Mucosa of rectum (tissue), 2 donors: ENCODE measurements at regions not wholly inside any gene's neighbourhood (a gene's known extent, or its start where the extent isn't known, plus 50 kb on each side); places are given as distances from the start of the nearest gene placed in this dataset.
"Not testable (repeated sequence)": the region's sequence is repeated elsewhere in the genome, so short reads cannot be mapped to it uniquely, and the experiment has no call there.

Source experiments
- H3K27ac ChIP-seq, 2 donors: one replicate each; pipeline ENCODE4 v1.7.0; 2013; ENCODE audit warnings: inconsistent platforms in 2 of 2, low read depth in 2 of 2, low read length in 2 of 2
- H3K27me3 ChIP-seq, 2 donors: one replicate each; pipeline ENCODE4 v1.7.0; 2013; ENCODE audit warnings: low read length in 2 of 2; ENCODE audit not compliant: control insufficient read depth in 2 of 2, insufficient read depth in 2 of 2
- H3K36me3 ChIP-seq, 2 donors: one replicate each; pipeline ENCODE4 v1.7.0; 2013; ENCODE audit warnings: low read length in 2 of 2; ENCODE audit not compliant: control insufficient read depth in 2 of 2, insufficient read depth in 2 of 2
- H3K4me1 ChIP-seq, 2 donors: one replicate each; pipeline ENCODE4 v1.7.0; 2013; ENCODE audit warnings: low read length in 2 of 2, mild to moderate bottlenecking in 1 of 2; ENCODE audit not compliant: control insufficient read depth in 2 of 2, insufficient read depth in 2 of 2
- H3K4me3 ChIP-seq, 2 donors: one replicate each; pipeline ENCODE4 v1.7.0; 2013; ENCODE audit warnings: low read length in 2 of 2
- H3K9ac ChIP-seq, 2 donors: one replicate each; pipeline ENCODE4 v1.7.0; 2013; ENCODE audit warnings: low read length in 2 of 2, low read depth in 1 of 2, mild to moderate bottlenecking in 1 of 2
- H3K9me3 ChIP-seq, 2 donors: one replicate each; pipeline ENCODE4 v1.7.0; 2013; ENCODE audit warnings: low read length in 2 of 2; ENCODE audit not compliant: control insufficient read depth in 2 of 2
- donor health status: healthy.
- donor health status: Normal muscosa, but diverticular disease.

DNA sequence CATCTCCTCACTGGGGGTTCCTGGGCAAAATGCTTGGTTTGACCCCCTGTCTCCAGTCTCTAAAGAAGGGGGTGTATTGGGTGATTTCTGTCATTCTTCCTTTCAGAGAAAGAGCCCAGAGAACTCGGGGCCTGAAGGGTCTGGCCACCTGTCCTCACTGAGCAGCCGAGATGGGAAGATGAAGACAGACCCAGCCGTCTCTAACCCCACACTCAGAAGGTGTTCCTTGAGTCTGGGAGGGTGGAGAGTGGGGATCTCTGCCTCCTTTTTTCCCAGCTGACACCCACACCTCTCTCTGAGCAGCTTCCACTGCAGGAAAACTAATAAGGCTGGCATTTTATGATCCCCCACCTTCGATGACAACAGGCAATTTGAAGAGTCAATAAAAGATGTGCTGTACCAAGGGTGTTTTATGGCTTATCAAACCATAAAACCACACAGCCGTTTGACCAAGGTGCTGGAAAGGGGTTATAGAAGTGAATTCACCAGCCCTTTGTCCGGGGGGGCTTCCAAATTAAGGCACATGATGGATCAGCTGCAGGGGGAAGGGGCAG, 213.8 kb downstream of the SMAD2 start:
- Histone ChIP-seq H3K27ac (peak overlapping the region; percentile 68 to 71), H3K4me1 (peaks cover 8 to 18% of the 10 kb centered on the region in 2 donors)

DNA sequence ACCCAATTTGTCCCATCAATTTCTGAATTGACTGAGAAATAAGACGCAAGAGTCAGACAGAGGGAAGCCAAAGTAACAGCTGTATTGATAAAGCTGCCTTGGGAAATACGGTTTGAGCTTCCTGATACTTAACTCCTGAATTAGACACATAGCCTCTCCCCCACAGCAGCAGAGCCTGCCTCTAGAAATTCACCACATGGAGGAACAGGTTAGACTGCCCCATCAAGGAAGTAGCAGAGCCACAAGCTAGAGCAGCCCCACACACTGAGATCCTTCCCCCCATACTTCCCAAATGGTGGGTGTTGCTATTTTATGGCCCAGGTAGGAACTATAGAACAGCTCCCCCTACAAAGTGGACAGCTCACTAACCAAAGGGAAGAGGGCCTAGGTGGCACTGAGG, 220.0 kb downstream of the SMAD2 start:
- Histone ChIP-seq H3K4me3 (no peak overlapping the region), H3K4me1 (peaks cover 3 to 4% of the 10 kb centered on the region in 2 donors), H3K9me3 (no peaks in the 10 kb centered on the region), H3K27me3 (no peaks in the 10 kb centered on the region), H3K9ac (no peak overlapping the region), H3K36me3 (no peaks in the 10 kb centered on the region), H3K27ac (no peak overlapping the region)

More for the DNA sequence above, 213.8 kb downstream of the SMAD2 start:
- Histone ChIP-seq H3K27me3 (no peaks in the 10 kb centered on the region), H3K36me3 (no peaks in the 10 kb centered on the region), H3K4me3 (peak overlapping the region in 1 of 2 donors; percentile 26), H3K9me3 (no peaks in the 10 kb centered on the region), H3K9ac (peak overlapping the region in 1 of 2 donors; percentile 9)

DNA sequence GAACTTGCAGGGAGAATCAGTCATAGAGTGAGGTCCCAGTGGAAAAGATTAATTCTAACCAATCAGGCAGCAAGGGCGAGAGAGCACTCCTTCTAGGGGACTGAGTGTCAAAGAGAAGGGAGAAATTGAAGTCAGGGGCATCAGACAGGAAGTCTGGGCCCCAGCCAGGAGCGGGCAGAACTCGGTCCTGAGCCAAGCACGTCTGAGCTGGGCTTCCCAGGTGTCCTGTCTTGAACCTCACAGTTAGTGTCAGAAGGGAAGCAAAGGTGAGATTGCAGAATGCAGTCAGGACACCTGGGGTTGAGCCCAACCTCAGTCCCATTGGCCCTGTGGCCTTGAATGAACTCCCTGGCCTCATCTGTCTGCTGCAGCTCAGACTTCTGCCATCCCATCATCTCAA, 220.9 kb downstream of the SMAD2 start:
- no peak overlapping the region for H3K4me3 ChIP-seq
- H3K9me3 ChIP-seq = no peaks in the 10 kb centered on the region
- no peak overlapping the region for H3K27ac ChIP-seq
- H3K36me3 ChIP-seq = no peaks in the 10 kb centered on the region
- no peak overlapping the region for H3K9ac ChIP-seq
- H3K4me1 ChIP-seq = peaks cover 3 to 4% of the 10 kb centered on the region in 2 donors
- no peaks in the 10 kb centered on the region for H3K27me3 ChIP-seq

DNA sequence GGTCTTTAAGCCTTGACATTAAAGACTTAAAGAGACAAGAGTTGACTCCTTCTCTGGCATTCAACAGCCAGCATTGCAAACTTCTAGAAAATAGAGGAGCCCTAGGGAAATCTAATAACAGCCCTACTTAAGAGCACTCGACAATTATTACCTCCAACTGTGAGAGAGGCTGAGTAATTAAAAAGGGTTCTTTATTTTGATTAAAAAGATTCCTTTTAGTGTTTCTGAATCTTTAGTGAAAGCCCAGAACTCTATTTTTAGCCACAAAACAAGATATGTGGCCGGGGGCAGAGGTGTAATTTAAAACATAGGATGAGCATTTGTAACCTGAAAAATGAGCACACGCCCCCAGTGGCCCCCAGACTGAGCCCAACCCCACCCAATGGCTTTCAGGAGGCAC, 222.3 kb downstream of the SMAD2 start:
- Histone ChIP-seq H3K27ac (no peak overlapping the region), H3K4me3 (no peak overlapping the region), H3K4me1 (peaks cover 3 to 4% of the 10 kb centered on the region in 2 donors), H3K9ac (no peak overlapping the region), H3K27me3 (no peaks in the 10 kb centered on the region), H3K9me3 (no peaks in the 10 kb centered on the region), H3K36me3 (no peaks in the 10 kb centered on the region)

DNA sequence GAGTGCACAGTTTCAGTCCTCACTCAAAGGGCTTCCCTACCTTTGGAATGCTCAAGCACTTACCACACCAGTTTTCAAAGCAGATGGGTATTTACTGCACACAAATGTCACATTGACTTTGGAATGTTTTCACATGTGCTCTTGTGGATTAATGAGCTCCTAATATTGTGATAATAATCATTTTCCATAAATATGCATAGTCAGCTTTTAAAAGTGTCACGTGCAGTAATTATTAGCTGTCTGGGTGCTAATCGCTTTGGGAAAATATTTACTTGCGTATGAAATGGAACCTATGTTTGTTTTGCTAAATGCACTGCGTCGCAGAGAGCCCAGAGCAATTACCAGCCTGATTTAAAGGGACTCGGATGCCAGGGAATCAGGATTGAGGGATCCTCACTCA, 229.3 kb downstream of the SMAD2 start:
- Histone ChIP-seq H3K4me1 (no peaks in the 10 kb centered on the region), H3K4me3 (no peak overlapping the region), H3K36me3 (no peaks in the 10 kb centered on the region), H3K9ac (no peak overlapping the region), H3K27ac (no peak overlapping the region), H3K27me3 (no peaks in the 10 kb centered on the region), H3K9me3 (no peaks in the 10 kb centered on the region)

DNA sequence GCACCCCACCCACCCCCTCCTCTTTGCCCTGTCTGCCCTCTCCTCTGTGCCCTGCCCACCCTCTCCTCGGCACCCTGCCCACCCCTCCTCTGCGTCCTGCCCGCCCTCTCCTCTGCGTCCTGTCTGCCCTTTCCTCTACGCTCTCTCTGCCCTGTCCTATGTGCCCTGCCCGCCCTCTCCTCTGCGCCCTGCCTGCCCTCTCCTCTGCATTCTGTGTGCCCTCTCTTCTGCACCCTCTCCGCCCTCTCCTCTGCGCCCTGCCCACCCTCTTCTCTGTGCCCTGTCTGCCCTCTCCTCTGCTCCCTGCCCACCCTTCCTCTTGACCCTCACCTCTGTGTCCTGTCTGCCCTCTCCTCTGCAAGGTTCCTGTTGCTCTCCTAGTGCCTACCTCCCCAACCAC, 233.6 kb downstream of the SMAD2 start:
- Histone ChIP-seq H3K9ac (no peak overlapping the region), H3K27ac (no peak overlapping the region), H3K4me1 (no peaks in the 10 kb centered on the region), H3K9me3 (no peaks in the 10 kb centered on the region), H3K4me3 (no peak overlapping the region), H3K36me3 (no peaks in the 10 kb centered on the region), H3K27me3 (no peaks in the 10 kb centered on the region)

DNA sequence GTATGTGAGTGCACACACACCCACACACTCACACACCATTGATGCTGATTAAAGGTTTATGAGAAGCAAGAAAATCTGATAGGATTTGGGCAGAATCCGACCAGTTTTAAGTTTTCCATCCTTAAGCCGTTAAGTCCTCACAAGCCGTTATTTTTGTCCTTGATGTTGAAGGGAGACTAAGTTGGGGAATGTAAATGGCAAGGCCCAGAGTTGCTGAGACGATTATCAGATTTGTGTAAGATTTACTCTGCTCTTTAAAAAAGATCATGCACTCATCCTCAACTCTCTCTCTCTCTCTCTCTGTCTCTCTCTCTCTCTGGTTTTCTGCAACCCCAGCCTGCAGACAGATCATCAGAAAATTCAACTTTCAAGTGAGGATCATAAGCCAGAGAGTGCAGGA, 238.8 kb downstream of the SMAD2 start:
- H3K27me3 ChIP-seq = no peaks in the 10 kb centered on the region
- H3K36me3 ChIP-seq = no peaks in the 10 kb centered on the region
- no peak overlapping the region for H3K9ac ChIP-seq
- no peaks in the 10 kb centered on the region for H3K4me1 ChIP-seq
- H3K27ac ChIP-seq = no peak overlapping the region
- no peak overlapping the region for H3K4me3 ChIP-seq
- H3K9me3 ChIP-seq = no peaks in the 10 kb centered on the region

DNA sequence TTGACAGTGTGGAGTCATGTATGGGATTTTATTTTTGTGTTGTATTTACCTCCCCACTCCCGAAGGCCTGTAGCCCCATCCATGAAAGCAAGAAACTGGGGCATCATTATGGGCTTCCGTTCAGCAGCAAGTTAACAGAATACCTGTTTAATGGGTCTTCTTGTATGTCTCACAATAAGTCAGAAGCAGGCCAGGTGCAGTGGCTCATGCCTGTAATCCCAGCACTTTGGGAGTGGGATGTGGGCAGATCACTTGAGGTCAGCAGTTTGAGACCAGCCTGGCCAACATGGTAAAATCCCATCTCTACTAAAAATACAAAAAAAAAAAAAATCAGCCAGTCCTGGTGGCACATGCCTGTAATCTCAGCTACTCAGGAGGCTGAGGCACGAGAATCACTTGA, 239.7 kb downstream of the SMAD2 start:
- H3K4me3 ChIP-seq, H3K27ac ChIP-seq, H3K27me3 ChIP-seq, H3K4me1 ChIP-seq, H3K9ac ChIP-seq, H3K36me3 ChIP-seq, H3K9me3 ChIP-seq: not testable (repeated sequence)

DNA sequence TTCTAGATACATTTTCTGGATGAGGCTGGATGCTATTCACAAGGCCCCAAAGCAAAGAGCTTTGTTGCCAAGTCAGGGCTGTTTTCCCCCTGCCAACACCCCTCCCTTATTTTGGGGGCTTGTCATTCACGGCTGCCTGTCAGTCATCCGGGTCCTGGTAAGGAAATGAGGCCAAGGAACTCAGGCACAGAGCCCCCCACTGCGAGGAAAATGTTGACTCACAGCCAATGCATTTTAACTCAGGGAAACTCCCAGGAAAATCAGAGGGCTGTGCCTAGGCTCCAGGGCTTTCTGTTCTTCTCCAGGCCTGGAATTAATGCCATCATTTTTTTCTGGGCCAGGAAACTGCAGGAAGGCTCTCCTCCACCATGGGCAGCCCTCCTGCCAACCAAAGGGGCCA, 241.1 kb downstream of the SMAD2 start:
- H3K4me1 ChIP-seq = no peaks in the 10 kb centered on the region
- no peaks in the 10 kb centered on the region for H3K9me3 ChIP-seq
- H3K9ac ChIP-seq = no peak overlapping the region
- H3K27ac ChIP-seq = no peak overlapping the region
- H3K36me3 ChIP-seq = no peaks in the 10 kb centered on the region
- no peak overlapping the region for H3K4me3 ChIP-seq
- H3K27me3 ChIP-seq = no peaks in the 10 kb centered on the region

DNA sequence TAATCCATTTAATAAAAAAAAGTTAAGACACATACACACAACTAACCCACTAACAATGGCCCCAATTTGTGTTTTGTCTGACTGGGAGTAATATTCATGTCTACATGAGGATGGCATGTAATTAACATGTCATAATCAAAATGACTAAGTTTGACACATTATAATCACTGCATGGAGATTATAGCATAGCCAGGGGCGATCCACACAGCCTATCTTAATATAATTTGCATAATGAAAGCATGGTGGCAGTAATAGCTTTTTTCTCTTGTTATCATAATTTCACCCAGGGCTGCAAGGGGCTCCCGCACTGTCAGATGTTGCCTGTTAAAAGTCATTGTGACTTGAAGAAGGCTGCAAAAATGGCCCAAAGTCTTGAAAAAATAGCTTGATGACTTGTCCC, 243.7 kb downstream of the SMAD2 start:
- H3K4me1 ChIP-seq = no peaks in the 10 kb centered on the region
- H3K4me3 ChIP-seq = no peak overlapping the region
- no peaks in the 10 kb centered on the region for H3K27me3 ChIP-seq
- no peak overlapping the region for H3K27ac ChIP-seq
- H3K9ac ChIP-seq = no peak overlapping the region
- no peaks in the 10 kb centered on the region for H3K36me3 ChIP-seq
- no peaks in the 10 kb centered on the region for H3K9me3 ChIP-seq

DNA sequence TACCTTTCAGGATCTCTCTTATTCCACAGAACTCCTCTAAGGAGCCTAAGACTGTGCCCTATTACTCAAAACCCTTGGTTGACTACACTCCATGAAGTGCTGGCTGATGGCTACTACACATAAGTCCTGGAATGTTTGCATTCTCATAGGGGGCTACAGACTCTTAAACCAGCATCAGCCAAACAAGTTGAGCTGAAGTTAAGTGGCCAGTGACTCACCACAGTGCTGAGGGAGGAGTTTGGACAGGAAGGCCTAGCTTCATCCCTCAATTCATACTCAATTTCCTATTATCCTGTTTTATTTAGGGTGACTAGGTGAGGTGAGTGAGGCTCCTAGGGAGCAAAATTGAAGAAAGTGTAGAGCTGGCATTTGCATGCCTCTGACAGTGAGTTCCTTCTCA, 246.7 kb downstream of the SMAD2 start:
- H3K9me3 ChIP-seq = no peaks in the 10 kb centered on the region
- H3K4me1 ChIP-seq = no peaks in the 10 kb centered on the region
- H3K36me3 ChIP-seq = no peaks in the 10 kb centered on the region
- no peaks in the 10 kb centered on the region for H3K27me3 ChIP-seq
- H3K9ac ChIP-seq = no peak overlapping the region
- no peak overlapping the region for H3K4me3 ChIP-seq
- H3K27ac ChIP-seq = no peak overlapping the region
